GM12875 (cell line): ENCODE measurements at regions not wholly inside any gene's neighbourhood (a gene's known extent, or its start where the extent isn't known, plus 50 kb on each side); places are given as distances from the start of the nearest gene placed in this dataset.

Source experiments
- H3K4me3 ChIP-seq: one replicate; pipeline ENCODE4 v1.5.1; 2011; ENCODE audit warnings: low read depth, low read length, control low read depth
- TF ChIP-seq, protein P1 (sequence below): IDR thresholded peaks from 2 replicates; pipeline ENCODE4 v1.5.1; 2011; ENCODE audit warnings: low read depth, mild to moderate bottlenecking, control low read depth, inconsistent platforms, low read length, moderate library complexity, borderline replicate concordance; ENCODE audit not compliant: insufficient read depth

- TF ChIP-seq, protein P1, sequence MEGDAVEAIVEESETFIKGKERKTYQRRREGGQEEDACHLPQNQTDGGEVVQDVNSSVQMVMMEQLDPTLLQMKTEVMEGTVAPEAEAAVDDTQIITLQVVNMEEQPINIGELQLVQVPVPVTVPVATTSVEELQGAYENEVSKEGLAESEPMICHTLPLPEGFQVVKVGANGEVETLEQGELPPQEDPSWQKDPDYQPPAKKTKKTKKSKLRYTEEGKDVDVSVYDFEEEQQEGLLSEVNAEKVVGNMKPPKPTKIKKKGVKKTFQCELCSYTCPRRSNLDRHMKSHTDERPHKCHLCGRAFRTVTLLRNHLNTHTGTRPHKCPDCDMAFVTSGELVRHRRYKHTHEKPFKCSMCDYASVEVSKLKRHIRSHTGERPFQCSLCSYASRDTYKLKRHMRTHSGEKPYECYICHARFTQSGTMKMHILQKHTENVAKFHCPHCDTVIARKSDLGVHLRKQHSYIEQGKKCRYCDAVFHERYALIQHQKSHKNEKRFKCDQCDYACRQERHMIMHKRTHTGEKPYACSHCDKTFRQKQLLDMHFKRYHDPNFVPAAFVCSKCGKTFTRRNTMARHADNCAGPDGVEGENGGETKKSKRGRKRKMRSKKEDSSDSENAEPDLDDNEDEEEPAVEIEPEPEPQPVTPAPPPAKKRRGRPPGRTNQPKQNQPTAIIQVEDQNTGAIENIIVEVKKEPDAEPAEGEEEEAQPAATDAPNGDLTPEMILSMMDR: no peak
- H3K4me3 ChIP-seq: no peak overlapping the region
These were observed 177.8 kb downstream of the SIPA1L2 start for GRCh38 chr1:232452117-232452516.

DNA sequence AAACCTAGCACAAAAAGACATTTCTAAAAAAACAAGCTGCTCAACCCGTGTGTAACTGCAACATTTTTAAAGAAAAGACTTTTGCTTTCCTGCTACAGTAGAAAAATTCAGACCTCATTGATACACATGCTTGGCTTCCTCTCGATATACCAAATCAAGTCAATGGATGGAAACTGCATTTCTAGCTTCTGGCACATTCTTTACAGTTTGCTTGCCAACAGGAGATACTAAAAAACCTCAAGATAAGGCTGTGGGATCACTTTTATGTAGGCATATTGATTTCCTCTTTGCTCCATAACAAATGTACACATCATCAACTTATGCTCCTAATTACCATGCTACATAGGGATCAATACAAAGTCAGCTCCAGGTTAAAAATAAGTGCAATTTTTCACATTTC is 178.4 kb downstream of the SIPA1L2 start:
- H3K4me3 ChIP-seq: no peak overlapping the region
- TF ChIP-seq, protein P1: no peak

- TF ChIP-seq, protein P1: no peak
- no peak overlapping the region for H3K4me3 ChIP-seq
These were observed 179.3 kb downstream of the SIPA1L2 start for GRCh38 chr1:232450615-232451014.

GRCh38 chr1:232447125-232447524 is 182.8 kb downstream of the SIPA1L2 start:
- TF ChIP-seq, protein P1: no peak

DNA sequence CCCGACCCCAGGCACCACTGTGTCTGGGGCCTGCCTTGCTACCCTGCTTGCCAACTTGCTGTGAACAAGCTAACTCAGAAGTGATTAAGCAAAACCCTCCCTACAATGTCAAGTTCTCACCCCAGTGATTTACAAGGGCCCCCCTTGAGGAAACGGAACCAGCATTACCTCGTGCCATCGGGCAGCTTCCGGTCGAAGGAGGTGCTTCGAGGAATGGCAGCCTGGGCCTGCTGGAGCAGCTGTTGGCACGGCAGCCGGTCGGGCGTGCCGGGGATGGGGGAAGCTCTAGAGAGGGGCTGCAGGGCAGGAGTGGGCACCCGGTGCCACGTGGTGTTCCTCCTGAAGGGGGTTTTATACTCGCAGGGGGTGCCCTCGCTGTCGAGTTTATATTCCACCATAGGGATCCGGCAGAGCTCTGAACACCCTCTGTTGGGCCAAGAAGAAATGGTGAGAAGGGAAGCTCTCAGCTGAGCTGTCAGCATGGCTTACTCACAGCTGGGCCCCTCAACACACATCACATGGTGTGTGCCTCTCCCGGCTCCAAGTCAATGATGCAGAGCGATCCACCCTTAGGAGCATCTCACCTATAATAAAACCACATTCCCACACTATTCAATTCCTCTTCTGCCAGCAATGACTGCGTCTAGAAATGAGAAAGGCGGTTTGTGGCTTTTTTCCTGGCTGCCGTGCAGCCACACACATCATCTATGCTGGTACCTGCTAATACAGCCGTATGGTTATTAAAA is 184.4 kb downstream of the SIPA1L2 start:
- no peak overlapping the region for H3K4me3 ChIP-seq
- TF ChIP-seq, protein P1: no peak

More at GRCh38 chr1:232447125-232447524, 182.8 kb downstream of the SIPA1L2 start:
- H3K4me3 ChIP-seq: no peak overlapping the region

DNA sequence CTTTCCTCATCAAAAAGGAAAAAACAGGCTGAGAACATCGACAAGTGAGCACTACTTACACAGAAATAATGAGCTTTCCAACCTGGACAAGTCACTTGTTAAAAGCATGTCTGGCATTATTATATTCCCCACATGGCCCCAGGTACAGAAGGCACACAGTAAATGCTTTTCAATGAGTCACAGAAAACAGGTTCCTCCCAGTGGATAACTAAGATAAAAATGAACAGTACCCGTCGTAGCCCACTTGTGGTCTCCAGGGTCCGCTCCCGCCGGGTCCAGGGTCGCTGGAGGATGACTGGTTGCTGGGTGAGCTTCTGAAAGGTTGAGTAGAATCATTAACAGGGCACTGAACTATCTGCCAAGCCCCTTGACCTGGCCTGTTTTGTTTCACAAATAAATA is 186.6 kb downstream of the SIPA1L2 start:
- TF ChIP-seq, protein P1: no peak

DNA sequence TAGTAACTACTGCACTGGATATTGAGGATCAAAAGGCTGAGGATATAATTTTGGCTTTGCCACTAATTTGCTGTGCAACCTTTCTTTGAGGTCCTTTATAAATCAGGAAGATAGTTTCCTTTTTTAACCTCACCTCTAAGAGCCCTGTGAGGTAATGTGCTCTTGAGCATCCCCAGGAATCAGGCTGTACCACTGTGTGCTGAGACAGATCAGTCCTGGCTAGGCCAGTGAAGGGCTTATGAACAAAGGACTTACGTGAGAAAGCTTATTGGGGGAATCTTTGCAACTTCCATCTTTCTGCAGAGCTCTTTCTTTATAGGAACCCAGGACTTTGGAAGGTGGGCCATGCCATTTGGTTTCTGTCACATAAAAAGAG is 188.9 kb downstream of the SIPA1L2 start:
- TF ChIP-seq, protein P1: no peak
- H3K4me3 ChIP-seq: no peak overlapping the region

More for the DNA sequence above, 186.6 kb downstream of the SIPA1L2 start:
- no peak overlapping the region for H3K4me3 ChIP-seq
